Sigmoid colon (tissue), 4 donors: ENCODE measurements at regions not wholly inside any gene's neighbourhood (a gene's known extent, or its start where the extent isn't known, plus 50 kb on each side); places are given as distances from the start of the nearest gene placed in this dataset.

ENCODE experiments used
- EP300 ChIP-seq, 4 donors: sonication (generic); formaldehyde crosslinking; IDR thresholded peaks; one replicate each; pipeline ENCODE4 v1.6.1; 2017; ENCODE audit warnings: antibody characterized with exemption in 4 of 4
- POLR2A ChIP-seq, 2 donors: fragments of 450-650 bp; IDR thresholded peaks; one replicate each; pipeline ENCODE4 v1.6.1; 2016; ENCODE audit warnings: antibody characterized with exemption in 2 of 2, mild to moderate bottlenecking in 2 of 2, moderate library complexity in 2 of 2
- POLR2AphosphoS5 ChIP-seq, 4 donors: sonication (generic); formaldehyde crosslinking; IDR thresholded peaks; one replicate each; pipeline ENCODE4 v1.6.1; 2017; ENCODE audit warnings: antibody characterized with exemption in 4 of 4
- TF ChIP-seq, protein P1 (sequence below), 4 experiments: fragments of 450-650 bp in 3 of 4; fragments of 200-600 bp in 1 of 4; IDR thresholded peaks; one replicate each; pipeline ENCODE4 v1.5.1; 2016 to 2019; ENCODE audit warnings: antibody characterized with exemption in 4 of 4, mild to moderate bottlenecking in 3 of 4, moderate library complexity in 2 of 4

DNA sequence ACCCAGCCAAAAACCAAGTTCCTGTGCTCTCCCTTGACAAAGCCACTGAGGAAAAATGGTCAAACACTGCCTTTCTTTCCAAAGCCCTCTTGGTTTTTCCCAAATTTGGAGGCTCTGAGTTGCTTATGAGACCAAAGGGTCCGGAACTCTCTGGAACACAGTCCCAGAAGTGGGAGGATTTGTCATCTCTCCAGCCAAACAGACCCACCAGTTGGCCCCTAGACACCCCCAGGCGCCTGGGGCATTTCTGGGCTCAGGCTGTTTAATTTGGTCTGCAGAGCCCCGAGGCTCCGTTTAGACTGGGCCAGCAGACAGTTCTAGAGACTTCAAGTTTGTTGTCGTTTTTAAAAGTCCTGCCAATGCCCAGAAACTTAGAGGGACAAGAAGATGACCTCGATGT is 239.1 kb downstream of the SEC14L1 start:
- TF ChIP-seq POLR2A (IDR thresholded peaks at IDR 0.05) (no peak), POLR2AphosphoS5 (IDR thresholded peaks at IDR 0.05) (no peak), EP300 (IDR thresholded peaks at IDR 0.05) (no peak)
- TF ChIP-seq, protein P1, sequence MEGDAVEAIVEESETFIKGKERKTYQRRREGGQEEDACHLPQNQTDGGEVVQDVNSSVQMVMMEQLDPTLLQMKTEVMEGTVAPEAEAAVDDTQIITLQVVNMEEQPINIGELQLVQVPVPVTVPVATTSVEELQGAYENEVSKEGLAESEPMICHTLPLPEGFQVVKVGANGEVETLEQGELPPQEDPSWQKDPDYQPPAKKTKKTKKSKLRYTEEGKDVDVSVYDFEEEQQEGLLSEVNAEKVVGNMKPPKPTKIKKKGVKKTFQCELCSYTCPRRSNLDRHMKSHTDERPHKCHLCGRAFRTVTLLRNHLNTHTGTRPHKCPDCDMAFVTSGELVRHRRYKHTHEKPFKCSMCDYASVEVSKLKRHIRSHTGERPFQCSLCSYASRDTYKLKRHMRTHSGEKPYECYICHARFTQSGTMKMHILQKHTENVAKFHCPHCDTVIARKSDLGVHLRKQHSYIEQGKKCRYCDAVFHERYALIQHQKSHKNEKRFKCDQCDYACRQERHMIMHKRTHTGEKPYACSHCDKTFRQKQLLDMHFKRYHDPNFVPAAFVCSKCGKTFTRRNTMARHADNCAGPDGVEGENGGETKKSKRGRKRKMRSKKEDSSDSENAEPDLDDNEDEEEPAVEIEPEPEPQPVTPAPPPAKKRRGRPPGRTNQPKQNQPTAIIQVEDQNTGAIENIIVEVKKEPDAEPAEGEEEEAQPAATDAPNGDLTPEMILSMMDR (IDR thresholded peaks at IDR 0.05): no peak
